GM12891 (cell line): ENCODE measurements at regions not wholly inside any gene's neighbourhood (a gene's known extent, or its start where the extent isn't known, plus 50 kb on each side); places are given as distances from the start of the nearest gene placed in this dataset.

Experiments used
- POLR2A ChIP-seq: IDR thresholded peaks from 2 replicates; pipeline ENCODE4 v1.6.1; 2011; ENCODE audit warnings: low read depth, low read length, control low read depth
- POLR2AphosphoS5 ChIP-seq: IDR thresholded peaks from 2 replicates; pipeline ENCODE4 v1.6.1; 2011; ENCODE audit warnings: low read depth, low read length, control low read depth
- POU2F2 ChIP-seq: IDR thresholded peaks from 2 replicates; pipeline ENCODE4 v1.6.1; 2011; ENCODE audit warnings: low read depth, mild to moderate bottlenecking, control low read depth, low read length, moderate library complexity
- SPI1 ChIP-seq: IDR thresholded peaks from 2 replicates; pipeline ENCODE4 v1.6.1; 2011; ENCODE audit warnings: low read depth, low read length, control low read depth
- TAF1 ChIP-seq: IDR thresholded peaks from 2 replicates; pipeline ENCODE4 v1.6.1; 2011; ENCODE audit warnings: low read depth, low read length, control low read depth

DNA sequence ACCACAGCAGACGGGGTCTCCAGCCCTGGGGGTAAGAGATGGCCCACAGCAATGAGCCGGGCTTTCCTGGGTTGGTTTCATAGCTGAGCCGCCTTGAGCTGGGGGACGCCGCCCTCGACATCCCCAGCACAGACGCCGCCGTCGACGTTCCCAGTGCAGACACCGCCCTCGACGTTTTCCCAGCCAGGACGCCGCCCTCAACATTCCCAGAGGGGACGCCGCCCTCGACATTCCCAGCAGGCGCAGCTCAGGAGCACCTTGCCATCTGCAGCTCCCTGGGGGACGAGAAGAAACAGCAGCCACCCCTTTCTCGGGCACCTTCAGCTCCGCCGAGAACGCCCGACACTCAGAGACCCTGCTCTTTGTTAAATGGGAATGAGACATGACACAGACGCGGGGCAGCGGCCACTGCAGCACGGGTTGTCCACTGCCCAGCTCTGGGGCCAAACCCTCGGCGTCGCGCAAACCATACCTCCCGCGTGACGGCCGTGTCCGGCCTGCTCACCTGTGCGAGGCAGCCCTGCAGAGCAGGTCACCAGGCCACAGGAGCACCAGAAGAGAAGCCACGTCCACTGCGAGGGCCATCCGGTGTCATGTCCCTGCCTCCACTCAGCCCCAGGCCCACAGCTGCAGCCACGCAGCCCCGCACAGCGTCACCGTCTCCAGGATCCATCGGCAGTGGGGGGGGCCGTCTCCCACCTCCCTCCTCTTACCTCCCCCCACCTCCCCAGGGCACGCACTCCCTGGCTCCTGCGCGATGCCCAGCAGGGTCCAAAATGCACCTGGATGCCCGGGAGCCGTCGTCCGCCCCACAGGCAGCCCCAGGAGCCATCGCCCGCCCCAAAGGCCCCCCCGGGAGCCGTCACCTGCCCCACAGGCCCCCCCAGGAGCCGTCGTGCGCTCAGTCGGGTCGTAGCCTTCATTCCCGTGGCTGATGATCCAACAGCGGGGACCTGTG, 77.4 kb upstream of the GALNT9 start:
- TF ChIP-seq POLR2A (no peak), TAF1 (no peak), POLR2AphosphoS5 (no peak), POU2F2 (no peak), SPI1 (no peak)
